SU-DHL-6 (cell line): ENCODE measurements at regions not wholly inside any gene's neighbourhood (a gene's known extent, or its start where the extent isn't known, plus 50 kb on each side); places are given as distances from the start of the nearest gene placed in this dataset.

ENCODE experiments used
- EZH2phosphoT487 ChIP-seq: fragments of 200-600 bp; sonication (generic), shearing (Covaris generic); conservative IDR thresholded peaks from 2 replicates; pipeline ENCODE4 v1.6.1; 2018; ENCODE audit warnings: mild to moderate bottlenecking, antibody characterized with exemption, low read length, moderate library complexity, mixed read lengths
- TF ChIP-seq, protein P1 (sequence below): fragments of 200-600 bp; sonication (generic); IDR thresholded peaks from one replicate; pipeline ENCODE4 v1.5.1; 2017; ENCODE audit warnings: antibody characterized with exemption, mild to moderate bottlenecking, low read length, moderate library complexity; ENCODE audit not compliant: insufficient read depth, poor library complexity, severe bottlenecking

DNA sequence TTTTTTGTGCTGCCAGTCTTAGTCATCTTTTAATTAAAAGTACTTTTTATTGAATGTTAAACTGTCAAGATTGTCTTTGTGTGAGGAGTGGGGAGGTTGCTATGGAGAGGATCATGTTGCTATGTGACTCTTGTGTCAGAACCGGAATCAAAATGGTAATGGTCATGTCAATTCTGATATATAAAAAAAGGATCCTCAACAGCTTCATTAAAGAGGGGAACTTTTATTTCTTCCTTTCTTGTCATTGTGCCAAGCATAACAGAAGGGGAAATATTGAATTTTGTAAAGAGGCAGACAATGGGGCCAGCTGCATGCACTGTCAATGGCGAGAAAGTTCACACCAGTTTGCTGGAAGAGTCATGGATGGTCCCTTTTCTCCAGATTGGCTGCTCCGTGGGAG, 564.8 kb downstream of the VRK1 start:
- TF ChIP-seq, protein P1, sequence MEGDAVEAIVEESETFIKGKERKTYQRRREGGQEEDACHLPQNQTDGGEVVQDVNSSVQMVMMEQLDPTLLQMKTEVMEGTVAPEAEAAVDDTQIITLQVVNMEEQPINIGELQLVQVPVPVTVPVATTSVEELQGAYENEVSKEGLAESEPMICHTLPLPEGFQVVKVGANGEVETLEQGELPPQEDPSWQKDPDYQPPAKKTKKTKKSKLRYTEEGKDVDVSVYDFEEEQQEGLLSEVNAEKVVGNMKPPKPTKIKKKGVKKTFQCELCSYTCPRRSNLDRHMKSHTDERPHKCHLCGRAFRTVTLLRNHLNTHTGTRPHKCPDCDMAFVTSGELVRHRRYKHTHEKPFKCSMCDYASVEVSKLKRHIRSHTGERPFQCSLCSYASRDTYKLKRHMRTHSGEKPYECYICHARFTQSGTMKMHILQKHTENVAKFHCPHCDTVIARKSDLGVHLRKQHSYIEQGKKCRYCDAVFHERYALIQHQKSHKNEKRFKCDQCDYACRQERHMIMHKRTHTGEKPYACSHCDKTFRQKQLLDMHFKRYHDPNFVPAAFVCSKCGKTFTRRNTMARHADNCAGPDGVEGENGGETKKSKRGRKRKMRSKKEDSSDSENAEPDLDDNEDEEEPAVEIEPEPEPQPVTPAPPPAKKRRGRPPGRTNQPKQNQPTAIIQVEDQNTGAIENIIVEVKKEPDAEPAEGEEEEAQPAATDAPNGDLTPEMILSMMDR: no peak
- no peak for TF ChIP-seq EZH2phosphoT487
